Activated CD4-positive, alpha-beta T cell treated with anti-CD3 and anti-CD28 coated beads, Interleukin-2, amount 10 ng/mL, durations not matched to agents 7 days and 5 days (primary cell): ENCODE measurements at regions not wholly inside any gene's neighbourhood (a gene's known extent, or its start where the extent isn't known, plus 50 kb on each side); places are given as distances from the start of the nearest gene placed in this dataset.

Source experiments
- CTCF ChIA-PET: fragments of 350-600 bp; sonication (Branson Sonifier 250); formaldehyde crosslinking; loops from one replicate; lab custom pipeline; 2021; ENCODE audit warnings: antibody characterized with exemption; lab: Charles Lee
- POLR2A ChIA-PET: fragments of 350-600 bp; sonication (Branson Sonifier 250); formaldehyde crosslinking; loops from one replicate; lab custom pipeline; 2021; ENCODE audit warnings: antibody characterized with exemption; lab: Charles Lee
- DNase-seq: peaks from one replicate; pipeline ENCODE4 v3.0.0-alpha.2; 2020
- H3K27ac Mint-ChIP-seq: one replicate; pipeline ENCODE4 v1.8.0; 2021; ENCODE audit warnings: mild to moderate bottlenecking, moderate library complexity, mixed read lengths
- H3K27me3 Mint-ChIP-seq: one replicate; pipeline ENCODE4 v1.8.0; 2021; ENCODE audit warnings: mixed read lengths
- H3K36me3 Mint-ChIP-seq: one replicate; pipeline ENCODE4 v1.8.0; 2021; ENCODE audit warnings: low read depth, mixed read lengths
- H3K4me1 Mint-ChIP-seq: one replicate; pipeline ENCODE4 v1.8.0; 2021; ENCODE audit warnings: mixed read lengths
- H3K4me3 Mint-ChIP-seq: one replicate; pipeline ENCODE4 v1.8.0; 2021; ENCODE audit warnings: mild to moderate bottlenecking, moderate library complexity, mixed read lengths
- H3K9me3 Mint-ChIP-seq: one replicate; pipeline ENCODE4 v1.8.0; 2021; ENCODE audit warnings: mixed read lengths

- Mint-ChIP-seq H3K27ac (no peak overlapping the region), H3K4me1 (no peaks in the 10 kb centered on the region), H3K27me3 (no peaks in the 10 kb centered on the region), H3K9me3 (no peaks in the 10 kb centered on the region), H3K36me3 (no peaks in the 10 kb centered on the region), H3K4me3 (no peak overlapping the region)
- ChIA-PET CTCF (interaction anchor here (0.6 kb wide), 1 partner anchor 16 kb away, joined by 3 read pairs; no protein-coding TSS in a partner anchor), POLR2A (no interaction called here)
- DNase-seq, result no peak
Observed at GRCh38 chr13:52975969-52976368, 52.6 kb upstream of the OLFM4 start.

GRCh38 chr13:52975161-52975560, 53.5 kb upstream of the OLFM4 start:
- CTCF ChIA-PET, result interaction anchor here (0.6 kb wide), 1 partner anchor 15 kb away, joined by 3 read pairs; no protein-coding TSS in a partner anchor
- Mint-ChIP-seq H3K27me3 (no peaks in the 10 kb centered on the region), H3K4me3 (no peak overlapping the region), H3K27ac (no peak overlapping the region), H3K36me3 (no peaks in the 10 kb centered on the region), H3K9me3 (no peaks in the 10 kb centered on the region), H3K4me1 (no peaks in the 10 kb centered on the region)
- DNase-seq, result no peak
- POLR2A ChIA-PET, result no interaction called here

GRCh38 chr13:52974711-52975110, 53.9 kb upstream of the OLFM4 start:
- no peaks in the 10 kb centered on the region for H3K27me3 Mint-ChIP-seq
- DNase-seq, result no peak
- POLR2A ChIA-PET, result no interaction called here
- no peaks in the 10 kb centered on the region for H3K36me3 Mint-ChIP-seq
- H3K9me3 Mint-ChIP-seq, result no peaks in the 10 kb centered on the region
- H3K4me3 Mint-ChIP-seq, result no peak overlapping the region
- CTCF ChIA-PET, result no interaction called here
- H3K27ac Mint-ChIP-seq, result no peak overlapping the region
- no peaks in the 10 kb centered on the region for H3K4me1 Mint-ChIP-seq

GRCh38 chr13:52969373-52969772, 59.2 kb upstream of the OLFM4 start:
- CTCF ChIA-PET, result no interaction called here
- Mint-ChIP-seq H3K4me1 (no peaks in the 10 kb centered on the region), H3K27me3 (peaks cover 4% of the 10 kb centered on the region), H3K4me3 (no peak overlapping the region), H3K27ac (no peak overlapping the region), H3K9me3 (no peaks in the 10 kb centered on the region), H3K36me3 (no peaks in the 10 kb centered on the region)
- POLR2A ChIA-PET, result no interaction called here
- DNase-seq, result no peak

- H3K9me3 Mint-ChIP-seq, result no peaks in the 10 kb centered on the region
- peaks cover 4% of the 10 kb centered on the region for H3K27me3 Mint-ChIP-seq
- peak; percentile 73 for DNase-seq
- no peak overlapping the region for H3K27ac Mint-ChIP-seq
- no peaks in the 10 kb centered on the region for H3K4me1 Mint-ChIP-seq
- POLR2A ChIA-PET, result no interaction called here
- CTCF ChIA-PET, result interaction anchor here (0.6 to 1.6 kb wide), 8 partner anchors 9 to 303 kb away, joined by 3 to 6 read pairs (median 3); no protein-coding TSS in a partner anchor
- H3K4me3 Mint-ChIP-seq, result no peak overlapping the region
- no peaks in the 10 kb centered on the region for H3K36me3 Mint-ChIP-seq
Observed at GRCh38 chr13:52968074-52968700, 60.4 kb upstream of the OLFM4 start.

GRCh38 chr13:52961987-52962386, 66.6 kb upstream of the OLFM4 start:
- Mint-ChIP-seq H3K9me3 (no peaks in the 10 kb centered on the region), H3K27me3 (no peaks in the 10 kb centered on the region), H3K4me3 (no peak overlapping the region), H3K4me1 (no peaks in the 10 kb centered on the region), H3K27ac (no peak overlapping the region), H3K36me3 (no peaks in the 10 kb centered on the region)
- ChIA-PET POLR2A (no interaction called here), CTCF (no interaction called here)
- DNase-seq, result no peak

GRCh38 chr13:52961256-52961910, 67.2 kb upstream of the OLFM4 start:
- POLR2A ChIA-PET, result no interaction called here
- Mint-ChIP-seq H3K9me3 (no peaks in the 10 kb centered on the region), H3K36me3 (no peaks in the 10 kb centered on the region), H3K4me3 (no peak overlapping the region), H3K27ac (no peak overlapping the region), H3K27me3 (no peaks in the 10 kb centered on the region), H3K4me1 (no peaks in the 10 kb centered on the region)
- DNase-seq, result no peak
- CTCF ChIA-PET, result interaction anchor here (0.6 kb wide), 1 partner anchor 204 kb away, joined by 4 read pairs; no protein-coding TSS in a partner anchor

- Mint-ChIP-seq H3K4me1 (no peaks in the 10 kb centered on the region), H3K27ac (no peak overlapping the region), H3K27me3 (no peaks in the 10 kb centered on the region), H3K9me3 (no peaks in the 10 kb centered on the region), H3K4me3 (no peak overlapping the region), H3K36me3 (no peaks in the 10 kb centered on the region)
- ChIA-PET POLR2A (no interaction called here), CTCF (interaction anchor here (0.6 kb wide), 1 partner anchor 169 kb away, joined by 3 read pairs; no protein-coding TSS in a partner anchor)
- no peak for DNase-seq
Observed at GRCh38 chr13:52955472-52955874, 73.1 kb upstream of the OLFM4 start.

GRCh38 chr13:52954838-52955237, 73.8 kb upstream of the OLFM4 start:
- no peak overlapping the region for H3K27ac Mint-ChIP-seq
- no peak overlapping the region for H3K4me3 Mint-ChIP-seq
- ChIA-PET CTCF (no interaction called here), POLR2A (no interaction called here)
- no peaks in the 10 kb centered on the region for H3K27me3 Mint-ChIP-seq
- no peaks in the 10 kb centered on the region for H3K9me3 Mint-ChIP-seq
- no peaks in the 10 kb centered on the region for H3K4me1 Mint-ChIP-seq
- H3K36me3 Mint-ChIP-seq, result no peaks in the 10 kb centered on the region
- no peak for DNase-seq

- H3K4me3 Mint-ChIP-seq, result no peak overlapping the region
- CTCF ChIA-PET, result no interaction called here
Observed at GRCh38 chr13:52950436-52950956, 78.1 kb upstream of the OLFM4 start.

GRCh38 chr13:52949742-52950141, 78.9 kb upstream of the OLFM4 start:
- no peak overlapping the region for H3K4me3 Mint-ChIP-seq
- no peaks in the 10 kb centered on the region for H3K4me1 Mint-ChIP-seq
- DNase-seq, result no peak
- no peaks in the 10 kb centered on the region for H3K27me3 Mint-ChIP-seq
- no peaks in the 10 kb centered on the region for H3K9me3 Mint-ChIP-seq
- POLR2A ChIA-PET, result no interaction called here
- no peaks in the 10 kb centered on the region for H3K36me3 Mint-ChIP-seq
- CTCF ChIA-PET, result no interaction called here
- no peak overlapping the region for H3K27ac Mint-ChIP-seq

More at GRCh38 chr13:52950436-52950956, 78.1 kb upstream of the OLFM4 start:
- DNase-seq, result no peak
- Mint-ChIP-seq H3K36me3 (no peaks in the 10 kb centered on the region), H3K9me3 (no peaks in the 10 kb centered on the region), H3K27ac (no peak overlapping the region), H3K4me1 (no peaks in the 10 kb centered on the region), H3K27me3 (no peaks in the 10 kb centered on the region)
- POLR2A ChIA-PET, result no interaction called here

- no peak overlapping the region for H3K4me3 Mint-ChIP-seq
- ChIA-PET CTCF (no interaction called here), POLR2A (no interaction called here)
- no peaks in the 10 kb centered on the region for H3K36me3 Mint-ChIP-seq
- no peaks in the 10 kb centered on the region for H3K4me1 Mint-ChIP-seq
- H3K27me3 Mint-ChIP-seq, result no peaks in the 10 kb centered on the region
- no peak overlapping the region for H3K27ac Mint-ChIP-seq
- H3K9me3 Mint-ChIP-seq, result no peaks in the 10 kb centered on the region
- no peak for DNase-seq
Observed at GRCh38 chr13:52949044-52949443, 79.6 kb upstream of the OLFM4 start.

GRCh38 chr13:52947921-52948373, 80.7 kb upstream of the OLFM4 start:
- DNase-seq, result no peak
- ChIA-PET CTCF (no interaction called here), POLR2A (no interaction called here)
- Mint-ChIP-seq H3K27me3 (no peaks in the 10 kb centered on the region), H3K36me3 (no peaks in the 10 kb centered on the region), H3K27ac (no peak overlapping the region), H3K4me3 (no peak overlapping the region), H3K4me1 (no peaks in the 10 kb centered on the region), H3K9me3 (no peaks in the 10 kb centered on the region)
